OCI-LY7 (cell line): ENCODE measurements at regions not wholly inside any gene's neighbourhood (a gene's known extent, or its start where the extent isn't known, plus 50 kb on each side); places are given as distances from the start of the nearest gene placed in this dataset.

Experiments used
- BruUV-seq: library from RNA; stranded (reverse); fragments of 400-500 nt; replicated peaks from 2 replicates; lab custom pipeline; 2021; lab: Mats Ljungman, UMichigan
- CTCF ChIA-PET: fragments of 300-600 bp; sonication (Branson Sonifier 250); formaldehyde crosslinking; loops from one replicate; lab custom pipeline; 2022; ENCODE audit warnings: antibody characterized with exemption; ENCODE audit not compliant: unreplicated experiment; lab: Charles Lee
- POLR2A ChIA-PET: fragments of 300-600 bp; sonication (Branson Sonifier 250); formaldehyde crosslinking; loops from one replicate; lab custom pipeline; 2022; ENCODE audit warnings: antibody characterized with exemption; lab: Charles Lee
- DNase-seq: peaks from one replicate; pipeline ENCODE4 v3.0.0-alpha.2; 2015; ENCODE audit warnings: low spot score
- H2AFZ ChIP-seq: fragments of 200-600 bp; sonication (generic), shearing (Covaris generic); 2 replicates; pipeline ENCODE4 v1.6.1; 2014; ENCODE audit warnings: mild to moderate bottlenecking, antibody characterized with exemption, low read length, moderate library complexity
- H3K27ac ChIP-seq: fragments of 200-600 bp; sonication (generic); 2 replicates; pipeline ENCODE4 v1.5.1; 2014; ENCODE audit warnings: mixed run types, low read depth, mild to moderate bottlenecking, moderate library complexity, low read length, inconsistent platforms; ENCODE audit not compliant: poor library complexity, severe bottlenecking
- H3K36me3 ChIP-seq: fragments of 200-600 bp; sonication (generic); 2 replicates; pipeline ENCODE4 v1.6.1; 2014; ENCODE audit warnings: mild to moderate bottlenecking, antibody characterized with exemption, low read length, moderate library complexity, mixed read lengths; ENCODE audit not compliant: insufficient read depth
- H3K4me1 ChIP-seq: fragments of 200-600 bp; sonication (generic); 2 replicates; pipeline ENCODE4 v1.5.1; 2014; ENCODE audit warnings: mild to moderate bottlenecking, low read length; ENCODE audit not compliant: insufficient read depth, poor library complexity, severe bottlenecking
- H3K4me2 ChIP-seq: fragments of 200-600 bp; sonication (generic); 2 replicates; pipeline ENCODE4 v1.6.1; 2014; ENCODE audit warnings: mild to moderate bottlenecking, low read length
- H3K4me3 ChIP-seq: fragments of 200-600 bp; sonication (generic); 2 replicates; pipeline ENCODE4 v1.5.1; 2014; ENCODE audit warnings: mild to moderate bottlenecking, low read depth, low read length; ENCODE audit not compliant: poor library complexity, severe bottlenecking
- H3K79me2 ChIP-seq: fragments of 200-600 bp; sonication (generic); 2 replicates; pipeline ENCODE4 v1.6.1; 2016; ENCODE audit warnings: low read depth, mild to moderate bottlenecking, low read length, moderate library complexity, mixed read lengths; ENCODE audit not compliant: insufficient read depth
- H3K9me2 ChIP-seq: fragments of 200-600 bp; sonication (generic); 2 replicates; pipeline ENCODE4 v1.6.1; 2016; ENCODE audit warnings: mild to moderate bottlenecking, low read length, mixed read lengths; ENCODE audit not compliant: insufficient read depth
- H3K9me3 ChIP-seq: fragments of 200-600 bp; sonication (generic); 2 replicates; pipeline ENCODE4 v1.6.1; 2014; ENCODE audit warnings: mild to moderate bottlenecking, mixed run types, low read length, mixed read lengths
- H4K20me1 ChIP-seq: fragments of 200-600 bp; sonication (generic); 2 replicates; pipeline ENCODE4 v1.6.1; 2014; ENCODE audit warnings: mild to moderate bottlenecking, antibody characterized with exemption, low read length, moderate library complexity, mixed read lengths; ENCODE audit not compliant: insufficient read depth
- CTCF ChIP-seq: fragments of 200-600 bp; sonication (generic); conservative IDR thresholded peaks from 2 replicates; pipeline ENCODE4 v1.5.1; 2014; ENCODE audit warnings: mild to moderate bottlenecking, antibody characterized with exemption, low read length, moderate library complexity, mixed read lengths
- EZH2phosphoT487 ChIP-seq: fragments of 200-600 bp; sonication (generic); IDR thresholded peaks from 2 replicates; pipeline ENCODE4 v1.6.1; 2018; ENCODE audit warnings: low read depth, borderline replicate concordance, mild to moderate bottlenecking, mixed run types, antibody characterized with exemption, low read length, moderate library complexity, mixed read lengths
- intact Hi-C: fragments of 100-400 bp; cut with micrococcal nuclease; formaldehyde crosslinking; loops from one replicate; pipeline ENCODE4 v1.10.0; 2022; ENCODE audit not compliant: unreplicated experiment

- no peak for DNase-seq
- Histone ChIP-seq H3K4me1 (no peaks in the 10 kb centered on the region), H4K20me1 (no peaks in the 10 kb centered on the region), H3K36me3 (no peaks in the 10 kb centered on the region), H3K9me2 (no peaks in the 10 kb centered on the region), H3K4me2 (no peak overlapping the region), H3K9me3 (no peaks in the 10 kb centered on the region), H2AFZ (no peak overlapping the region), H3K4me3 (no peak overlapping the region), H3K27ac (no peak overlapping the region), H3K79me2 (no peaks in the 10 kb centered on the region)
- ChIA-PET CTCF (no interaction called here), POLR2A (no interaction called here)
- no TSS peak for BruUV-seq
- no peak for TF ChIP-seq EZH2phosphoT487
- TF ChIP-seq CTCF: no peak
- intact Hi-C loops: no loop called here
Observed at GRCh38 chr11:70616938-70617654, 218.8 kb downstream of the CTTN start.

GRCh38 chr11:70618431-70619101 lies 220.2 kb downstream of the CTTN start:
- Histone ChIP-seq H3K9me3 (no peaks in the 10 kb centered on the region), H3K4me1 (no peaks in the 10 kb centered on the region), H3K27ac (no peak overlapping the region), H3K9me2 (no peaks in the 10 kb centered on the region), H3K79me2 (no peaks in the 10 kb centered on the region), H3K4me3 (no peak overlapping the region), H3K36me3 (no peaks in the 10 kb centered on the region), H2AFZ (no peak overlapping the region), H4K20me1 (no peaks in the 10 kb centered on the region), H3K4me2 (no peak overlapping the region)
- POLR2A ChIA-PET: no interaction called here
- BruUV-seq: no TSS peak
- no peak for TF ChIP-seq CTCF
- no peak for TF ChIP-seq EZH2phosphoT487
- DNase-seq: no peak
- intact Hi-C loops: no loop called here
- CTCF ChIA-PET: no interaction called here

GRCh38 chr11:70619591-70619990 lies 221.3 kb downstream of the CTTN start:
- Histone ChIP-seq H3K79me2 (no peaks in the 10 kb centered on the region), H3K4me2 (no peak overlapping the region), H3K27ac (no peak overlapping the region), H2AFZ (no peak overlapping the region), H3K9me3 (no peaks in the 10 kb centered on the region), H3K4me1 (no peaks in the 10 kb centered on the region), H3K4me3 (no peak overlapping the region), H3K9me2 (no peaks in the 10 kb centered on the region), H3K36me3 (no peaks in the 10 kb centered on the region), H4K20me1 (no peaks in the 10 kb centered on the region)
- intact Hi-C loops: no loop called here
- POLR2A ChIA-PET: no interaction called here
- TF ChIP-seq EZH2phosphoT487: no peak
- no peak for TF ChIP-seq CTCF
- DNase-seq: no peak
- no TSS peak for BruUV-seq
- CTCF ChIA-PET: no interaction called here
